ENCODE measurements at regions not wholly inside any gene's neighbourhood (a gene's known extent, or its start where the extent isn't known, plus 50 kb on each side); places are given as distances from the start of the nearest gene placed in this dataset.

DNA sequence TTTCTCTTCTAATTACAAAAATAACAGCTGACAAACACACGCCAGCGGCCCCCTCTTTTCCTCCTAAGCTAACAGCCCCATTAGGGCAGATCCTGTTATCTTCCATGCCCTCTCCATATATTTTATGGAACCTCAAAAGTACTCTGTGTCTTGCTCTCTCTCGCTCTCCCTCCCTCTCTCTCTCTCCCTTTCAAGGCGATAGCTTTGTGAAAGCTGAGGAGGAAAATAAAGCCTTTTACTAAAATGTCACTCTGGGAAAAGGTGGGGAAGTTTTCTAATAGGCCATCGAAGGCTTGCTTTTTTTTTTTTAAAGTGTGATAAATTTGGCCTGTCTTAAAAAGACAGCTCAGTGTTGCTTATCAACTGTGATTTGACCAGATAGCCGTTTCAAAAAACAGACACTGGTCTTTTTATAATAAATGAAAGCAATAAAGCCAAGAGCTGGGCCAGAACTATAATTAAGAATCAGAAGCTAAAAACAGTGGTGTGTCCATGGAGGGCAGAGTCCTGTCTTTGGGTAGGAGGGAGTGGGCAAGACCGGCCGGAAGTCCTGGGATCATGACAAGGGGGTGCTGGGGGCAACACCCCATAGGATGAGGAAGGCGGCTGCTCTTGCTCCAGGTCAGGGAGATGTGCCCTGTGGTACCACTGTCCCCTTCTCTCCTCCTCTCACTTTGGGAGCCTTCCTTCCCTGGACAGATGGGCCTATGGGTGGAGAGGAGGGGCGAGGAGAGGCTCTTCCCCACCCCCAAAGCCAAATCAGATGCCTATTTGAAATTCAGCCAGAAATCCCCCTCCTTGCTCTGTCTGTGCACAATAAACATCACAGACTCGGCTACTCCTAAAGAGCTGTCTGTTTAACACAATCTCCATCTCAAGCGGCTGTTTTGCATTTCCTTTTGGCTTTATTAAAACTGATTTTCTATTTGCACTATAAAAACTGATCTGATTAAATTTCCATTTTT lies 267.2 kb downstream of the BUD13 start:
- TF ChIP-seq CTCF (IDR thresholded peaks at IDR 0.05) (no peak), POLR2A (IDR thresholded peaks at IDR 0.05) (no peak)
